NCI-H2029 treated with DMSO at 0.1 percent for 48 hours (cell line): ENCODE measurements at regions not wholly inside any gene's neighbourhood (a gene's known extent, or its start where the extent isn't known, plus 50 kb on each side); places are given as distances from the start of the nearest gene placed in this dataset.
"Not testable (repeated sequence)": the region's sequence is repeated elsewhere in the genome, so short reads cannot be mapped to it uniquely, and the experiment has no call there.

ENCODE experiments used
- DNase-seq: peaks from one replicate; lab custom pipeline; 2025; lab: John Stamatoyannopoulos, UW

- no peak for DNase-seq
These were observed 201.7 kb upstream of the MSX2 start for GRCh38 chr5:174522480-174523260.

DNA sequence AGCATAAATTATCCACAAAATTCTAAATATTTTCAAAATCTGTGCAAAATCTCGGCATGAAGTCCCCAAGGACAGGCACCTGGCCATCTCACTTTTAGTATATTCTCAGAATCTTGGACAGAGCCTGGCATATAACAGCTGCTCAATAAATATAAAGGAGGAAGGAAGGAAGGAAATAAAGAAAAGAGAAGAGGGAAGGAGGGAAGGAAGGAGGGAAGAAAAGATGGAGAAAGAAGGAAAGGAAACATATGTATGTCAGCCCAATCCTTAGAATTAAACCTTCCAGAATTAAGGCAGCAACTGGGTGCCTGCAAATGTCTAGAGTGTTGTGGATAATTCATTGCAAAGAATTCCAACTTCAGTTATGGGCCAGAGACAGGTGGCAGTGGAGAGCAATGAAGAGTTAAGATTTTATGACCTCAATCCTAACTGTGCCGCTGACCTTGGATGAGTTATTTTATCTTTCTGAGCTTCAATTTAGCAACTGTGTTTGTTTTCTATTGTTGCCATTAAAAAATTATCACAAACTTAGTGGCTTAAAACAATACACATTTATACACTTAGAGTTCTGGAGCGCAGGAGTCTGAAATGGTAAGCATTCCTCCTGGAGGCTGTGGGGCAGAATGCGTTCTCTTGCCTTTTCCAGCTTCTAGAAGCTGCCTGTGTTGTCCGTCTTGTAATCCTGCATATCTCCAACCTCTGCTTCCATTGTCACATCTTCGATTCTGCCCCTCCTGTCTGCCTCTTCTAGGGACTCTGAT lies 200.9 kb upstream of the MSX2 start:
- no peak for DNase-seq

GRCh38 chr5:174524351-174524750 lies 200.0 kb upstream of the MSX2 start:
- no peak for DNase-seq

- no peak for DNase-seq
These were observed 198.2 kb upstream of the MSX2 start for GRCh38 chr5:174526177-174526576.

DNA sequence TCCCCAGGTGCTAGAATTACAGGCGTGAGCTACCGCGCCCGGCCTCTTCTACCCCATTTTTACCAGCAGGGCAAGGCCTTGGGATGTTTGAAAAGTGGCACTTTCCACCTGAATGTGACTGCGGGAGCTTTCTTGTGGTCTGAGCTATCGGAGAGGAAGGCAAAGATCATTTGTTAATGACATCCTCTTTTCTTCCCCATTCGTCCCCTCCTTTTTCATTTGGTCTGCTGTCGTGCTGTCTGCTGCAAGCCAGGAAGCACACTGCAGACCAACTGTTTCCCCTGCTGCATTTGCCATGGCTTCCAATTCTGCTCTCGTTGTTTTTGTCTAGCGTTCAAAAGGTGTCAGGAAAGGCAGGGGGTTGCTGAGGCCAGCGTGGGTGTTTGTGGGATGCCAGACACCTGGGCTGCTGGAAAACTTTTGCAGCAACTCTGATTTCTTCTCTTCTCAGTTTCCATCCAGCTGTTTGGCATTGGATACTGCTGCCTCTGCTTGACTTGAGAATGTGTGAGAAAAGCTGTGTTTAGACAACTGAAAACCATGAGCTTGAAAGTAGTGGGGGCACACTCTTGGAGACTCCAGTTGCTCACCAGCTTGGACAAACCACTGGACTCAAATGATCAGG lies 196.4 kb upstream of the MSX2 start:
- no peak for DNase-seq

DNA sequence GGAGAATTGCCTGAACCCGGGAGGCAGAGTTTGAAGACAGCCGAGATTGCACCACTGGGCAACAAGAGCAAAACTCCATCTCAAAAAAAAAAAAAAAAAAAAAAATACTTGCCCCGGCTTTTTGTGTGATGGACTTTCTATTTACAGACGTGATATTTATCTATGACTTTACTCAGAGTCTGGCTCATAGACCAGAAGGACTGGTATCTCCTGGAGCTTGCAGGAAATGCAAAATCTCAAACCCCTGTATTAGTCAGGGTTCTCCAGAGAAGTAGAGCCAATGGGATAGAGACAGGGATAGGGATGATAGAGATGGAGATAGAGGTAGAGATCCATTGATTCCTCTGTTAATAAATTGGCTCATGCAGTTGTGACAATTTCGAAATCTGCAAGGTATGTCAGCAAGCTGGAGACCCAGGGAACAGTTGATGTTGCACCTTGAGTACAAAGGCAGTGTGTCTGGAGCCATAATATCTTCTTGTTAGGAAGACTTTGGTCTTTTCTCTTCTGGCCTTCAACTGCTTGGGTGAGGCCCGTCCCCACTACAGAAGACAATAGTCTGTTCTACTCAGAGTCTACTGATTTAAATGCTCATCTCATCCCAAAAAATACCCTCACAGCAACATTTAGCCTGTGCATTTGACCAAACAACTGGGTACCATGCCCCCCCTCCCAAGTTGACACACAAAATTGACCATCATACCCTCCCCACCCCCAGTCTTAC lies 195.4 kb upstream of the MSX2 start:
- no peak for DNase-seq

DNA sequence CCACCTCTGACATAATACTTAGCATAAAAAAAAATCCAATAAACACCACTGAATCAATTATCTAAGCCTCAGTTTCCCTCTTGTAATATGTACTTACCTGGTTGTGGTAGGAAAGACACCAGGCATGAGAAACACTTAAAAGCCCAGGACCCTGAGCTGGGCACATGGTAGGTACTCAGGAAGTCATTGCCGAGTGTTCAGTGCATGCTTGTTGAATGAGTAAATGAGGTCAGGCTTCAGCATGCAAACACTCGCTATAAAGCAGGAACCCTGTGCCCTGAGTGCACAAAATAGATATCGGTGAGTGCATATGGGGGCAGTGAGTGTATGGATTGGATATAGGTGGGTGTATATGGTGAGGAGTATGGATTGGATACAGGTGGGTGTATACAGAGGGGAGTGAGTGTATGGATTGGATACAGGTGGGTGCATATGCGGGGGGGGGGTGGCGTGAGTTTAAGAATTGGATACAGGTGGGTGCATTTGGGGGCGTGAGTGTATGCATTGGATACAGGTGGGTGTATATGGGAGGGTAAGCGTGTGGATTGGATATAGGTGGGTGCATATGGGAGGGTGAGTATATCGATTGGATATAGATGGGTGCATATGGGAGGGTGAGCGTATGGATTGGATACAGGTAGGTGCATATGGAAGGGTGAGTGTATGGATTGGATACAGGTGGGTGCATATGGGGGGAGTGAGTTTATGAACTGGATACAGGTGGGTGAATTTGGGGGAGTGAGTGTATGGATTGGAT lies 194.3 kb upstream of the MSX2 start:
- DNase-seq: no peak

DNA sequence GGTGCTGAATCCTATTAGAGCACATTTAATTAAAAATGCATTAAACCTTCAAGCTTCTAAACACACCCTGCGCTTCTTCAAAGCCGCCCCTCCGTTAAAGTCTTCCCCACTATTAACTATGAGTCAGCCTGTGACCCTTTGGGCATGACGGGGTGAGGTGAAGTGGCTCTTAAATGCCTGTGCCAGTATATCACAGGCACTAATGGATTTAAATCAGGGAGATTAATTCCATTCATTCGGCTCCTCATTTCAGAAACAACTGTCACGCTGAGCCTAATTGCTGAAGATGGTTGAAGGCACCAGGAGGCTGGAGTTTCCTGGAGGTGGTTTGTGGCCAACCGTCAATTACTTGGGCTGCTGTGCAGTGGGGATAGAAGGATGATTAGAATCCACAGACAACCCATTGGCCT lies 192.6 kb upstream of the MSX2 start:
- DNase-seq: no peak

- DNase-seq: no peak
These were observed 191.6 kb upstream of the MSX2 start for GRCh38 chr5:174532455-174533453.

DNA sequence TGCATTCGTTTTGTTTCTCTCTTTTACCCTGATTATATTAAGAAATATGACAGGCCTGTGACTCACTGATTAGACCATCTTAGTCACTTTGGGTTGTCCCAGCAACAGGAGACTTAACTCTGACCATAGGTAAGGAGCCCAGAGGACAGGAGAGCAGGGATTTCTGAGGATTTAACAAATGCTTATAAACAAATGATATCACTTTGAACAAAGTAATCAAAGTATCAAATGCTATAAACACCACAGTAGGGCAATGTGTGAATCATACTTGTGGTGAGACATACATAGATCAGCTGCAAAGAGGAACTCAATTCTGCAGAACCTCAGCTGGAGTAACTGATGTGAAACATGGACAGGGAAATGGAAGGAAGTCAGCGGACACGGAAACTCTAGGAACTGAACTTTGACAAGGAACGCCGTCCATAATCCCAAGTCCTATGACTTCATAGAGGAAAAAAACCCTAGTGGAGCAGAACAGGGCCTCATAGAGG lies 190.6 kb upstream of the MSX2 start:
- no peak for DNase-seq

DNA sequence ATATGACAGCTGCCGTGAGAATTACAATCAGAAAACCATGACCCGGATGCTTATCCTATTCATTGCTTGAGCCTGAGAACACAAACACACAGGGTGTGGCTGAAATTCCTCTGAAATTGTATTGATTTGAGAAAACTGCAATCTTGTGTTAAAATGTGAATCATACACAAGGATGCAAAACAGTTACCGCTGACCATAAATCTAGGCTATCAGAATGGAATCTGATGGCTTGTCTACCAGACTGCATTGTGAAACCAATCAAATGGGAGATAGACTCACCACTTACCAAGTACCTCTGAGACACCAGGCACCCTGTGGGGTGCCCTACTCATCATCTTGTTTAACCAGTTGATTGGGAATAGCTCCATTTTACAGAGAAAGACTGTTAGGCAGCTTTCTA lies 188.7 kb upstream of the MSX2 start:
- no peak for DNase-seq

GRCh38 chr5:174539823-174540222 lies 184.6 kb upstream of the MSX2 start:
- DNase-seq: not testable (repeated sequence)

- no peak for DNase-seq
These were observed 182.3 kb upstream of the MSX2 start for GRCh38 chr5:174542037-174542436.

DNA sequence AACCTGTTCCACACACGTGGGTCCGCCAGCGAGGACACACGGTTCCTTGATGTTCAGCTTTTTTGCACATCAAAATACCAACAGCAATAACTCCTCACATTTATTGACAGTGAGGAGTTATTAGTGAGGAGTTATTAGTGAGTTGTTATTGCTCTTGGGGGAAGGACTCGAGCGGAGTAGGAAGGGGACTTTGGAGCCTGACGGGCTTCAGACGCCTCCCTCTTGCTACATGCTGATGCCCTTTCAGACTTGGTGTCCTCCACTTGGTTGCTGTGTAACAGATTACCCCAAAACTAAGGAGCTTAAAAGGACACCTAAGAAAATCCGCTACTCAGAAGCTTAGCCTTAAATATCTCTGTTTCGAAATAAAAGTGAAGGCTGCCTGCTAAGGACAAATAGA lies 181.9 kb upstream of the MSX2 start:
- DNase-seq: no peak

- DNase-seq: no peak
These were observed 178.5 kb upstream of the MSX2 start for GRCh38 chr5:174545926-174546325.

- no peak for DNase-seq
These were observed 176.6 kb upstream of the MSX2 start for GRCh38 chr5:174547814-174548213.

GRCh38 chr5:174549254-174549653 lies 175.1 kb upstream of the MSX2 start:
- DNase-seq: no peak

- no peak for DNase-seq
These were observed 174.4 kb upstream of the MSX2 start for GRCh38 chr5:174550026-174550425.

DNA sequence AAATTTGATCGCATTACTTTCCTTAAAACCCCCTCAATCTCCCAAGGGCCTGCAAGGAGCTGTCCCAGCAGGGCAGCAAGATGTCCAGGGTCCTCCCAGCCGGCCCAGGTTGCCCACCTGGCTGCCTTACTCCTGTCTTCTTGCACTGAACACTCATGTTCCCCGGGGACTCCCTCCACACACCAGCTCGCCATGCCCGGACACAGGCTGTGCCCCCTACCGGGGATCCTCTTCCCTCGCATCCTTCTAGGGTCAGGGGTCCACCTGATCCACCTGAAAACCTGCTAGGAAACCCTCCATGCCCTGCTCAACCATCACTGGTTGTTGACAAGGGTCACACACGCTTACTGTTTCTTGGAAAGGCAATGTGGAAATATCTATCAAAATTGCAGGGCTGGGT lies 172.0 kb upstream of the MSX2 start:
- DNase-seq: no peak

DNA sequence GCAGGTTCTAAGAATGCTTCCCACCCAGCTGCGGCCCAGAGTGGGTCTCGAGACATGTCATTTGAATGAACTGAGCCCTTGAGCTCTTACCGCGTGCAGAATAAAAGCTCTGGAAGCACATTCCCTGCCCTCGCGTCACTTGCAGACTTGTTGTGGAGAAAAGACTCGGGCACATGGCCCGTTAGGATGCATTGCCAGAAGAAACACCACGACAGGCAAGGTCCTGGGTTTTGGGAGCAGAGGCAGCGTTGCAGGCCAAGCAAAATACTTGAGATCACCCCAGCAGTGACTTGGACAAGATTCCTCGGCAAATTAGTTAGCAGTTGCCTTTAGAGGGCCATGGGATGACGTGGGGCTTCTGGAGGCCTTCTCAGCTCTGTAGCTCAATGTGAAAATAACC lies 170.8 kb upstream of the MSX2 start:
- DNase-seq: no peak
